ENCODE measurements at regions not wholly inside any gene's neighbourhood (a gene's known extent, or its start where the extent isn't known, plus 50 kb on each side); places are given as distances from the start of the nearest gene placed in this dataset.

DNA sequence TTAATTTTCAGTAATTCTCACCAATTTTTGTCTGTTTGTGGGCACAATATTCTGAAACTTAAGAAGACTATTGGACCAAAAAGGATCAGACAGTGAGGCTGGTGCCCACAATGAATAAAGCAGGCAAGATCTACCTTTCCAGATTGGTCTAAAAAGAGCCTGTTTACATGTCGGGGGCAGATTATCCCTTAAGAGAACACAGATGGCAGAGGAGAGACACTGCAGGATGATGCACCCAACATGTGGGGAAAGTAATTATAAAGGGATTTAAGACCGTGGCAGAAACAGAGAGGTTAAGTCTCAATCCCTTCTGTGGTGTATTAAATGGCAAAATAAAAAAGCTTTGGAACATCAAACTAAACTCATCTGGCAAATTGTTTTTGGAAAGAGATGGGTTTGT lies 331.8 kb upstream of the CDH11 start:
- no peak overlapping the region for H3K14ac ChIP-seq (ENCODE audit: insufficient read length)
- no peaks in the 10 kb centered on the region for H3K4me1 ChIP-seq (replicated peaks in 1 of 4; ENCODE audit: control insufficient read depth in 3 of 4, insufficient read depth in 4 of 4, low read length in 3 of 4)
- no peaks in the 10 kb centered on the region for H3K27me3 ChIP-seq (replicated peaks in 1 of 4; ENCODE audit: control insufficient read depth in 3 of 4, extremely low read depth in 1 of 4, insufficient read depth in 3 of 4, low read length in 3 of 4)
- H3K36me3 ChIP-seq (ENCODE audit: control insufficient read depth in 2 of 4, insufficient read depth in 4 of 4, low read length in 3 of 4) = no peaks in the 10 kb centered on the region; a peak in 1 of 8 replicates
- no peaks in the 10 kb centered on the region for H3K23me2 ChIP-seq (ENCODE audit: low read depth, low read length)
- ChIA-PET POLR2A (ENCODE audit: partially characterized antibody) (interaction anchor here (2.0 kb wide), 1 partner anchor 227 kb away, joined by 5 read pairs; no protein-coding TSS in a partner anchor), CTCF (ENCODE audit: partially characterized antibody) (interaction anchor here (0.6 to 1.0 kb wide), 2 partner anchors 10 to 24 kb away, joined by 3 read pairs; no protein-coding TSS in a partner anchor)
- no peak overlapping the region for H4K8ac ChIP-seq (ENCODE audit: extremely low read depth, insufficient read depth, low read length)
- FAIRE-seq (no peak), DNase-seq (ENCODE audit: low read depth in 1 of 2, low spot score in 2 of 2) (no peak)
- H3K4ac ChIP-seq (replicated peaks; ENCODE audit: insufficient read length, low read depth, low read length) = no peak overlapping the region
- no peaks in the 10 kb centered on the region for H3K79me2 ChIP-seq (ENCODE audit: control insufficient read depth in 1 of 2, insufficient read depth in 2 of 2, low read length in 2 of 2)
- H3K56ac ChIP-seq (replicated peaks; ENCODE audit: insufficient read length, low read depth, low read length) = no peak overlapping the region
- WGBS, 2 experiments (ENCODE audit: extremely low coverage in 1 of 2, insufficient coverage in 1 of 2, insufficient read length in 1 of 2, insufficient replicate concordance in 2 of 2, low coverage in 1 of 2, low lambda C conversion rate in 2 of 2, missing lambda C conversion rate in 1 of 2) = 94% methylated on average over 2 of the region's 2 CpGs; no CpG with 5 or more reads in 1 of the 2 experiments
- H3K23ac ChIP-seq (ENCODE audit: insufficient read length) = no peak overlapping the region
- H4K5ac ChIP-seq (ENCODE audit: insufficient read length, low read depth, low read length) = no peak overlapping the region
- no peak overlapping the region for H3K9ac ChIP-seq (replicated peaks in 1 of 4; ENCODE audit: extremely low read depth in 1 of 4, low read depth in 3 of 4, low read length in 3 of 4)
- no peak overlapping the region for H3K4me3 ChIP-seq (ENCODE audit: extremely low read depth in 1 of 4, insufficient read depth in 2 of 4, low read depth in 3 of 4, low read length in 4 of 4)
- no peaks in the 10 kb centered on the region for H4K20me1 ChIP-seq (replicated peaks in 1 of 2; ENCODE audit: control insufficient read depth in 1 of 2, insufficient read depth in 2 of 2, low read length in 2 of 2)
- no peak overlapping the region for H2BK20ac ChIP-seq (ENCODE audit: low read length)
- H3K18ac ChIP-seq (ENCODE audit: extremely low read depth, low read length) = no peak overlapping the region
- no peak overlapping the region for H2BK12ac ChIP-seq (ENCODE audit: low read depth, low read length)
- no peak overlapping the region for H2AK5ac ChIP-seq (ENCODE audit: low read depth, low read length)
- no peak overlapping the region for H2BK120ac ChIP-seq (replicated peaks; ENCODE audit: low read depth, low read length)
- no peak overlapping the region for H4K91ac ChIP-seq (replicated peaks; ENCODE audit: insufficient read length, low read length)
- peaks cover 0 to 4% of the 10 kb centered on the region in 2 experiments; a peak in 1 of 4 replicates for H3K9me3 ChIP-seq (ENCODE audit: insufficient read depth in 2 of 2, low read depth in 1 of 2, low read length in 1 of 2)
- no peak overlapping the region for H2BK15ac ChIP-seq (ENCODE audit: low read length)
- no peaks in the 10 kb centered on the region for H3K79me1 ChIP-seq (ENCODE audit: low read depth, low read length)
- no peak overlapping the region for H2BK5ac ChIP-seq (ENCODE audit: low read depth, low read length)
- H3K27ac ChIP-seq (ENCODE audit: low read depth, low read length) = no peak overlapping the region
- no peak overlapping the region for H3K4me2 ChIP-seq (ENCODE audit: insufficient read depth in 1 of 2, low read depth in 2 of 2, low read length in 2 of 2)
- H2AFZ ChIP-seq (ENCODE audit: low read length) = no peak overlapping the region
- TF ChIP-seq FOSL1 (IDR thresholded peaks at IDR 0.05; ENCODE audit: insufficient read depth, low read depth, low read length) = no peak
- no peak for TF ChIP-seq RAD21 (IDR thresholded peaks at IDR 0.05 in 1 of 2, conservative IDR thresholded peaks at IDR 0.05 in 1 of 2; ENCODE audit: low read depth in 2 of 2, low read length in 2 of 2)
- no peak for TF ChIP-seq CTBP2 (IDR thresholded peaks at IDR 0.05; ENCODE audit: borderline replicate concordance, insufficient read depth, insufficient read length, low read length)
- no peak for TF ChIP-seq GABPA (IDR thresholded peaks at IDR 0.05; ENCODE audit: borderline replicate concordance, insufficient read depth, low read length)
- no peak for TF ChIP-seq JUN (IDR thresholded peaks at IDR 0.05; ENCODE audit: low read depth, low read length)
- TF ChIP-seq SP4 (IDR thresholded peaks at IDR 0.05; ENCODE audit: low read length) = no peak
- TF ChIP-seq SIRT6 (IDR thresholded peaks at IDR 0.05; ENCODE audit: low read length) = no peak
- TF ChIP-seq NRF1 (IDR thresholded peaks at IDR 0.05; ENCODE audit: low read depth, low read length) = no peak
- TF ChIP-seq EP300 (IDR thresholded peaks at IDR 0.05; ENCODE audit: borderline replicate concordance in 1 of 2, low read depth in 2 of 2, low read length in 2 of 2) = no peak
- TF ChIP-seq BCL11A (IDR thresholded peaks at IDR 0.05; ENCODE audit: low read depth in 2 of 2, low read length in 2 of 2) = no peak
- TF ChIP-seq YY1 (IDR thresholded peaks at IDR 0.05; ENCODE audit: low read depth, low read length) = no peak
- no peak for TF ChIP-seq KDM5A (IDR thresholded peaks at IDR 0.05; ENCODE audit: low read length)
- TF ChIP-seq, protein P1, sequence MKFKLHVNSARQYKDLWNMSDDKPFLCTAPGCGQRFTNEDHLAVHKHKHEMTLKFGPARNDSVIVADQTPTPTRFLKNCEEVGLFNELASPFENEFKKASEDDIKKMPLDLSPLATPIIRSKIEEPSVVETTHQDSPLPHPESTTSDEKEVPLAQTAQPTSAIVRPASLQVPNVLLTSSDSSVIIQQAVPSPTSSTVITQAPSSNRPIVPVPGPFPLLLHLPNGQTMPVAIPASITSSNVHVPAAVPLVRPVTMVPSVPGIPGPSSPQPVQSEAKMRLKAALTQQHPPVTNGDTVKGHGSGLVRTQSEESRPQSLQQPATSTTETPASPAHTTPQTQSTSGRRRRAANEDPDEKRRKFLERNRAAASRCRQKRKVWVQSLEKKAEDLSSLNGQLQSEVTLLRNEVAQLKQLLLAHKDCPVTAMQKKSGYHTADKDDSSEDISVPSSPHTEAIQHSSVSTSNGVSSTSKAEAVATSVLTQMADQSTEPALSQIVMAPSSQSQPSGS (IDR thresholded peaks at IDR 0.05; ENCODE audit: low read length) = no peak

Data from H1 (cell line).